NCI-H1092 (cell line): ENCODE measurements at regions not wholly inside any gene's neighbourhood (a gene's known extent, or its start where the extent isn't known, plus 50 kb on each side); places are given as distances from the start of the nearest gene placed in this dataset.

Source experiments
- DNase-seq: peaks from one replicate; lab custom pipeline; 2025; lab: John Stamatoyannopoulos, UW

GRCh38 chr2:119104414-119104813 is 54.1 kb downstream of the C1QL2 start:
- no peak for DNase-seq

- no peak for DNase-seq
Measured at GRCh38 chr2:119102964-119103363, 55.6 kb downstream of the C1QL2 start.

- DNase-seq = no peak
Measured at GRCh38 chr2:119088416-119088815, 70.1 kb downstream of the C1QL2 start.

GRCh38 chr2:119086327-119086726 is 72.2 kb downstream of the C1QL2 start:
- no peak for DNase-seq

- DNase-seq = no peak
Measured at GRCh38 chr2:119085613-119086012, 72.9 kb downstream of the C1QL2 start.

GRCh38 chr2:119083416-119083815 is 75.1 kb downstream of the C1QL2 start:
- no peak for DNase-seq

GRCh38 chr2:119082821-119083400 is 75.6 kb downstream of the C1QL2 start:
- DNase-seq = no peak

GRCh38 chr2:119078796-119079195 is 79.8 kb downstream of the C1QL2 start:
- no peak for DNase-seq

- DNase-seq = no peak
Measured at GRCh38 chr2:119076713-119077112, 81.8 kb downstream of the C1QL2 start.

- no peak for DNase-seq
Measured at GRCh38 chr2:119073213-119073612, 85.3 kb downstream of the C1QL2 start.

- no peak for DNase-seq
Measured at GRCh38 chr2:119071476-119071875, 87.1 kb downstream of the C1QL2 start.

GRCh38 chr2:119069781-119070180 is 88.8 kb downstream of the C1QL2 start:
- DNase-seq = no peak

- DNase-seq = no peak
Measured at GRCh38 chr2:119068154-119068725, 90.3 kb downstream of the C1QL2 start.

GRCh38 chr2:119066272-119066804 is 92.2 kb downstream of the C1QL2 start:
- no peak for DNase-seq

- no peak for DNase-seq
Measured at GRCh38 chr2:119065146-119065545, 93.4 kb downstream of the C1QL2 start.

- no peak for DNase-seq
Measured at GRCh38 chr2:119064567-119064966, 94.0 kb downstream of the C1QL2 start.

GRCh38 chr2:119063177-119063576 is 95.4 kb downstream of the C1QL2 start:
- DNase-seq = no peak

GRCh38 chr2:119062652-119063051 is 95.9 kb downstream of the C1QL2 start:
- DNase-seq = no peak

- no peak for DNase-seq
Measured at GRCh38 chr2:119062179-119062578, 96.4 kb downstream of the C1QL2 start.

GRCh38 chr2:119059940-119060339 is 98.6 kb downstream of the C1QL2 start:
- DNase-seq = no peak

GRCh38 chr2:119059287-119059686 is 99.3 kb downstream of the C1QL2 start:
- no peak for DNase-seq

GRCh38 chr2:119053700-119054436 is 104.7 kb downstream of the C1QL2 start:
- DNase-seq = no peak

GRCh38 chr2:119051263-119051662 is 107.3 kb downstream of the C1QL2 start:
- no peak for DNase-seq
